ENCODE measurements at regions not wholly inside any gene's neighbourhood (a gene's known extent, or its start where the extent isn't known, plus 50 kb on each side); places are given as distances from the start of the nearest gene placed in this dataset.

- H3K4me3 ChIP-seq: no peak overlapping the region
- peaks cover 0 to 5% of the 10 kb centered on the region in 2 donors for H3K4me1 ChIP-seq
- no peak overlapping the region for H3K27ac ChIP-seq
- DNase-seq (no peak), ATAC-seq (no peak)
- no peaks in the 10 kb centered on the region for H3K36me3 ChIP-seq
- intact Hi-C loops (cut with DNase I): no loop called here
- no peak for TF ChIP-seq CTCF (IDR thresholded peaks at IDR 0.05)
- H3K27me3 ChIP-seq: no peaks in the 10 kb centered on the region
- no peaks in the 10 kb centered on the region for H3K9me3 ChIP-seq
These were observed 722.1 kb upstream of the NR2F2 start for GRCh38 chr15:95608371-95608770.

GRCh38 chr15:95609096-95609495 lies 721.4 kb upstream of the NR2F2 start:
- intact Hi-C loops (cut with DNase I): no loop called here
- no peak overlapping the region for H3K4me3 ChIP-seq
- DNase-seq (no peak), ATAC-seq (no peak)
- no peaks in the 10 kb centered on the region for H3K27me3 ChIP-seq
- TF ChIP-seq CTCF (IDR thresholded peaks at IDR 0.05): no peak
- no peak overlapping the region for H3K27ac ChIP-seq
- H3K36me3 ChIP-seq: no peaks in the 10 kb centered on the region
- H3K9me3 ChIP-seq: no peaks in the 10 kb centered on the region
- H3K4me1 ChIP-seq: peaks cover 0 to 5% of the 10 kb centered on the region in 2 donors

GRCh38 chr15:95610945-95611344 lies 719.6 kb upstream of the NR2F2 start:
- no peak for DNase-seq
- no peaks in the 10 kb centered on the region for H3K36me3 ChIP-seq
- H3K4me3 ChIP-seq: no peak overlapping the region
- intact Hi-C loops (cut with DNase I): no loop called here
- no peak overlapping the region for H3K27ac ChIP-seq
- H3K4me1 ChIP-seq: no peaks in the 10 kb centered on the region
- TF ChIP-seq CTCF (IDR thresholded peaks at IDR 0.05): no peak
- no peaks in the 10 kb centered on the region for H3K27me3 ChIP-seq
- ATAC-seq: no peak
- no peaks in the 10 kb centered on the region for H3K9me3 ChIP-seq

GRCh38 chr15:95615436-95615835 lies 715.1 kb upstream of the NR2F2 start:
- H3K9me3 ChIP-seq: no peaks in the 10 kb centered on the region
- no peak overlapping the region for H3K27ac ChIP-seq
- ATAC-seq: no peak
- no peaks in the 10 kb centered on the region for H3K36me3 ChIP-seq
- no peak for TF ChIP-seq CTCF (IDR thresholded peaks at IDR 0.05)
- intact Hi-C loops (cut with DNase I): no loop called here
- no peak for DNase-seq
- H3K4me3 ChIP-seq: no peak overlapping the region
- no peaks in the 10 kb centered on the region for H3K27me3 ChIP-seq
- no peaks in the 10 kb centered on the region for H3K4me1 ChIP-seq

- intact Hi-C loops (cut with DNase I): no loop called here
- Histone ChIP-seq H3K27ac (no peak overlapping the region), H3K4me3 (no peak overlapping the region), H3K9me3 (no peaks in the 10 kb centered on the region), H3K27me3 (no peaks in the 10 kb centered on the region), H3K36me3 (no peaks in the 10 kb centered on the region), H3K4me1 (no peaks in the 10 kb centered on the region)
- no peak for ATAC-seq
- no peak for TF ChIP-seq CTCF (IDR thresholded peaks at IDR 0.05)
- no peak for DNase-seq
These were observed 714.2 kb upstream of the NR2F2 start for GRCh38 chr15:95616306-95616705.
